ENCODE measurements at regions not wholly inside any gene's neighbourhood (a gene's known extent, or its start where the extent isn't known, plus 50 kb on each side); places are given as distances from the start of the nearest gene placed in this dataset.

GRCh38 chr18:40473221-40474029 lies 1481.6 kb upstream of the PIK3C3 start:
- TF ChIP-seq CTCF (conservative IDR thresholded peaks at IDR 0.05; ENCODE audit: low read depth, low read length) (no peak), EZH2 (IDR thresholded peaks at IDR 0.05; ENCODE audit: low read length, unreplicated experiment) (no peak), EZH2phosphoT487 (IDR thresholded peaks at IDR 0.05; ENCODE audit: borderline replicate concordance, low read length) (no peak)
